NCI-H1436 (cell line): ENCODE measurements at regions not wholly inside any gene's neighbourhood (a gene's known extent, or its start where the extent isn't known, plus 50 kb on each side); places are given as distances from the start of the nearest gene placed in this dataset.
"Not testable (repeated sequence)": the region's sequence is repeated elsewhere in the genome, so short reads cannot be mapped to it uniquely, and the experiment has no call there.

Source experiments
- DNase-seq: peaks from one replicate; lab custom pipeline; 2025; lab: John Stamatoyannopoulos, UW

DNA sequence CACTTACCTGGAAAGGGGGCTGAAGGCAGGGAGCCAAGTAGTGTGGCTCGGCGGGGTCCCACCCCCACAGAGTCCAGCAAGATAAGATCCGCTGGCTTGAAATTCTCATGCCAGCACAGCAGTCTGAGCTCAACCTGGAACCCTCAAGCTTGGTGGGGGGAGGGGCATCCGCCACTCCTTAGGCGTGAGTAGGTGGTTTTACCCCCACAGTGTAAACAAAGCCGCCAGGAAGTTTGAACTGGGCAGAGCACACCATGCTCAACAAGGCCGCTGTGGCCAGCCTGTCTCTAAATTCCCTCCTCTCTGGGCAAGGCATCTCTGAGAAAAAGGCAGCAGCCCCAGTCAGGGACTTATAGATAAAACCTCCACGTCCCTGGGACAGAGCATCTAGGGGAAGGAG lies 156.3 kb downstream of the KBTBD8 start:
- no peak for DNase-seq

DNA sequence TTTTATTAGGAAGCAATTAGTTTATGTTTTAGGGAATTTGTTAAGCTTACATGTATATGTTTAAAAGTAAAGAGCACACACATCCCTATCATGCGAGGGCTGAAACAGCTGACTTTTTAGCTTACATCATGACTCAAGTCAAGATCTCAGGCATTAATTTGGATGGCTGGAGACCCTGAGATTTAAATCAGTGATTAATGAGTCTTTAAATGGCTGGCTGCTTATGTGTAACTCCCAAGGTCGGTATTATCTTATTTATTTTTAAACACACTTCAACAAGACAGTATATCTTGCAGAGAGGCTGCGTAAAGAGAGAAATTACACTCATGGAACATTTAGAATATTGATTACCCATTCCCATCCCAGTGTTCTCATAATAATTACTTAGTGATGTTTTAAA lies 169.4 kb downstream of the KBTBD8 start:
- DNase-seq: no peak

DNA sequence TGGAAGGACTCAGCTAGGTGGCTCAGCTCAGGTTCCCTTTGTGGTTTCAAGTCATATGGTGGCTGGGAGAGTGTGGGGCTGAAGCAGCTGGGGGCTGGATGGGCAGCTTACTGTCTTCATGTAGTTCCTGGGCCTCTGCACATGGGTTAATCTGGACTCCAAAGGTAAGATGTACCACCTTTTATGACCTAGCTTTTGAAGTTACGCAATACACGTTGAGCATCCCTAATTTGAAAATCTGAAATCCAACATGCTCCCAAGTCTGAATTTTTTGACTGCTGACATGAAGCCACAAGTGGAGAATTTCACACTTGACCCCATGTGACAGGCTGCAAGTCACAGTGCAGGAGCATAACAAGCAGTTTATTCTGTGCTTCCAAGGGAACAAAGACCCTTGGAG lies 173.7 kb downstream of the KBTBD8 start:
- DNase-seq: no peak

DNA sequence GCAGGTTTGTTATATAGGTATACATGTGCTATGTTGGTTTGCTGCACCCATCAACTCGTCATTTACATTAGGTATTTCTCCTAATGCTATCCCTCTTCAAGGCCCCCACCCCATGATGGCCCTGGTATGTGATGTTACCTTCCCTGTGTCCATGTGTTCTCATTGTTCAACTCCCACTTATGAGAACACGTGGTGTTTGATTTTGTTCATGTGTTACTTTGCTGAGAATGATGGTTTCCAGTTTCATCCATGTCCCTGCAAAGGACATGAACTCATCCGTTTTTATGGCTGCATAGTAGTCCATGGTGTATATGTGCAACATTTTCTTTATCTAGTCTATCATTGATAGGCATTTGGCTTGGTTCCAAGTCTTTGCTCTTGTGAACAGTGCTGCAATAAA lies 175.0 kb downstream of the KBTBD8 start:
- not testable (repeated sequence) for DNase-seq

DNA sequence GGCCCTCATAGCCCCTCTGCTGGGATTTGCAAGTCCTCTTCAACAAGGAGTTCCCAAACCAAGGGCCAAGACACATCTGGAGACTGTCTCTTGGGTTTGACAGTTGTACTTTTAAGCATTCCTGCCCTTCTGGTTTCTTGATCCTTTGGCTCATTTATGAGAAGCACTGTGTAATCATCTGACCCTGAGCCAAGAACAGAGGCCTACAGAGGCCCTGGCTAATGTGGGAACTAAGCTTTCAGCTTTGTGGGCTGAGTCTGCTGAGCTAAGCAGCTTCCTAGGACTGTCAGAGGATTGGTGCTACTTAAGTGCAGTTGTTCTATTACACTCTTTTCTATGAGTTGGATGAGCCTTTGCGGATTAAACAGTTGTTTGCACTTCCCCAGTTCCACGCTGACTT lies 178.3 kb downstream of the KBTBD8 start:
- DNase-seq: no peak

DNA sequence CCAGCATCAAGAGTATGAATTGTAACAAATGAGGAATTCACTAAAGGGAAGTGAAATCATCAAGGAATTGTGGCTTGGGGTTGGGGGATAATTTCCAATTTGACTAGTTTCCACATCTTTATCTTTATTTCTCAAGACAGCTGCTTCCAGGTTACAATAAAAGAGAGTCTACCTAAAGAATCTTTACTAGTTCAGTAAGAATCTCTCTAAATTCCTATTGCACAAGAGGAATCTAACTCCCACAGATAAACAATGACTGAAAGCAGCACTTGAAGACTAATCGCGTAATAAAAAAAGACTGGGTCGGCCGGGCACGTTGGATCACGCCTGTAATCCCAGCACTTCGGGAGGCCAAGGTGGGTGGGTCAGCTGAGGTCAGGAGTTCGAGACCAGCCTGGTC lies 194.4 kb downstream of the KBTBD8 start:
- DNase-seq: no peak

DNA sequence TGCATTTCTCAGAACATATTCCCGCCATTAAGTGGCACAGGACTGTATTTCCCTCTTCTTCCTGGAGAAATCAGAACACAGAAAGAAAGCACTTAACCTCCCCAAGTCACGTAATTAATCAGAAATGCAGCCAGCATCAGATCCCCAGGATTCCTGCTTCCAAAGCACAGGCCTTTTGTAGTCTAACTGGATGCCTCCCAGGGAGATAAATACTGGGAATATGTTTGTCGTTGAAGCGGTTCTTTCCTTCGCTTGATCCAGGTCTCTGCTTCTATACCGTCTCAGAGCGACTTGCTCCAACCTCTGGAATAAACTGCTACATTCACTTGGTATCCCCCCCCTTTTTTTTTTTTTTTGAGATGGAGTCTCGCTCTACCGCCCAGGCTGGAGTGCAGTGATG lies 198.6 kb downstream of the KBTBD8 start:
- DNase-seq: no peak

DNA sequence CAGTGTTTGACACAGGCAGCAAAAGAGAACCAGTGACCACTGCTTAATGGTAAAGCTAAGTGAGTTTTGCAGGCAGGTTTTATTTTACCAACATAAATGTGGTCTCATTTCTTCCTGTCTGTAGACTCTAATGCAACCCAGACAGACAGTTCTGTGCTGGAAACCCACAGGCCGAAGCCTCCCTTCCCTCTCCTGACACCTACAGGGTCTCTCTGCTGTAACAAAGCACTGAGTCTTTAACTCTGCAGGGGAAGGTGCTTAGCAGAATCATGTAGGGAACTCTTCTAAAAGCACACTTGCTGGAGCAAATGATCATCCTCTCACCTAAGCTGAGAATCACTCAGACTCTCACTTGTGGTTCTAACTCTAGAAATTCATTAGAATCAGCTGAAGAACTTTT lies 200.3 kb downstream of the KBTBD8 start:
- no peak for DNase-seq

DNA sequence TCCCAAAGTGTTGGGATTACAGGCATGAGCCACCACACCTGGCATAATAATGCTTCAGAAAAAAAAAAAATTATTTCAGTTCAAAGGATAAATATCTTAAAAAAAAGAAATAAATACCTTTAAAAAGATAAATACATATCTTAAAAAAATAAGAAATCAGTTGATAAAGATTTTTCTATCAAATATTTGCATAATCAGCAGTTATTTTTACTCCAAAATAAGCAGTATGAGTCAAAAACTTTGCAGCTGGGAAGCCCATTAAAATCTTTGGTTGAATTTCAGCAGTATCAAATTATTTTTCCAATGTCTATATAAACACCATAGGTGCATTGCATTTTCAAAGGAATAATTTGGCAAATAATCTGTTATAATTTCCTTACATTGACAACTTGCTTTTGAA lies 202.5 kb downstream of the KBTBD8 start:
- no peak for DNase-seq

DNA sequence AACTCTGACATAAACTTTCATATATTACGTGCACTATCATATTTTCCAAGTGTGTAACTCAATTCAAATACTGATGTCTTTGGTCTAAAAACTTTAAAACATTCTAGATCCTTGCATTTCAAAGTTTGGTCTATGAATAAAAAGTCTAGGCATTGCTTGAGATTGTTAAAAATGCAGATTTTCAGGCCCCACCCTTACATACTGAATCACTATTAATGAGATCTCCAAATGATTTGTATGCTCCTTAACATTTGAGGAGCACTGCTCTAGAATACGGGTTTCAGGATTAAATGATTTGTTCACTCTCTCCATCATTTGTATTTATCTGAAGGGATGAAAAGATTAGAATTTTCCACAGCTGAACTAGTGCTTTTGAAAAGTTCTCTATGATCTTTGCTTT lies 202.9 kb downstream of the KBTBD8 start:
- DNase-seq: no peak

DNA sequence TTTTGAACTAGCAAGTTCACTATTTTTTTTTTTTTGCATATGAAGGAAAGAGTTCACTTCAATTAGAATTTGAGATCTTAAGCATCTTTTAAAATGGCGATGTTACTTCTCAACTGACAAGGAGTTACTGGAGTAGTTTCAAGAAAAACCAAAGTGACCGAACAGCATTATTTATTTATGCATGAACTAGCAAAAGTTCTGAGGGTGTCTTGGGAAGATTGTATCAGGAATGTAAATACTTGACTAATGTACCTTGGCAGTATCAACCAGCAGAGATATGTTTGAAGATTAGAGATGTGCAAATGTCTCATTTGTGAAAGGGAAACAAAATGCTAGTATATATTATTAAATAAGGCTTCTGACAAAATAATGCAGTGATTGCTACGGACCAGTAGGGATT lies 203.9 kb downstream of the KBTBD8 start:
- no peak for DNase-seq

DNA sequence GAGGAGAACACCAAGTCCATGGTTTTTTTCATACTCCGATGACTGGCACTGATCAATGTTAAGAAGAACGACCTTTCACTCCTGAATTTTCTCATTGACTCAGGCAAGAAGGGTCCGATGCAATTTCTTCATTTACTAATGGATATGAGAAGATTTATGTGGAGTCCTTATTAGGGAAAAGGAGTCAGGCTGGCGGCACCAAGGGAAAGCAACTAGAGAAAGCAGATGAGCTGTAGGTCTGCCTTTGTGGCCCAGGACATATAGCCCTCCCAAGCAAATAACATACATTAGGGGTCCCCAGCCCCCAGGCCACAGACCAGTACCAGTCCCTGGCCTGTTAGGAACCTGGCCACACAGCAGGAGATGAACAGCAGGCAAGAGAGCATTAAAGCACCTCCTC lies 206.8 kb downstream of the KBTBD8 start:
- no peak for DNase-seq

DNA sequence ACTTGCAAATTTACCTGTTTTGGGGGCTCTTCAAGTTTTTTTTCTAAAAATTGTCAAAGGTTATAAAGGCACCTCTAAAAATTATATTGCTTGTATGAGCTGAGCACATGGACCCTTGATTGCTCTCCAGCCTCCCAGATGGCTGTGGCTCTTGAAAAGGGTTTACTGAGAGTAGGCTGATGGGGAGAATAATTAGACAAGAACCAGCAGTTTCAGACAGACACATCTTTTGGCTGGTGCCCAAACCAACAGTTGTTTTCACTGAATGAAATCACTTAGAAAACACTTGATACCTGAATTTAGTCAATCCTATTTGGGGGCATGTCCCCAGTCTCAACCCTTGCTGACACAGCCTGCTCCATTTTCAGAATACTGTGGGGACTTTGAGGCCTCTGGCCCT lies 217.6 kb downstream of the KBTBD8 start:
- DNase-seq: peak; percentile 27

DNA sequence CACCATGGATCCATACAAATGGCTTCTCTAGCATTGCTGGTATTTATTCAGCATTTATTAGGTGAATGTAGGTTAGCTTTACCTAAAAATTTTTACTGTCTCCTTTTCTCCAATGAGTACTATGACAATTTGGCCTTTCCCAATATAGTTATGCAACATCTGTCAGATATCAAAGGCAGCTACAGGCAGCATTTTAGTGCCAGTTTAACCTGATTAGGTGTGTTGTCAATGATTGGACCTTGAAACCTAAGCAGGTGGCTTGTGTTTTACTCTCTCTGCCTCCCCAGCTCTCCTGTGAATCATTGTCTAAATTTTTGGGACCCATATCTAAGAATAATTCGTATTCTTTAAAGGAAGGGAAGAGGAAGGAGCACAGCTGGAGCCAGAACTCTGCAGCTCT lies 228.9 kb downstream of the KBTBD8 start:
- DNase-seq: no peak

DNA sequence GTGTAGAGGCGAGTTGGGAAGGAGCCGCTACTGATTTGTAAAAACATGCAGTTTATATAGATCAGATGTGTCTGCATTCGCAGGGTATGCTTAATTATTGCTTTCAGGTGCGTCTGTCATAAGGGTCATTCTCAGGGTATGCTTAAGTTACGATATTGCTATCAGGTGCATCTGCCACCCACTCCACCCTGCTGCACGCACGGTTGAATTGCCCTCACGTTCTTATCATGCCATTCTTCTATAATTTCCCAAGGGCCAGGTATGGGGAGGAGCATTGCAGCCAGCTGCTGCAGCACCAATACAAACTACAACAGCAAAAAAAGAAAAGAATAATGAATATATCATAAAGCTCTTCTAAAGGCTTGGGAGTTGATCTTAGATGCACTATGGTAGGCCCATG lies 230.0 kb downstream of the KBTBD8 start:
- DNase-seq: no peak

DNA sequence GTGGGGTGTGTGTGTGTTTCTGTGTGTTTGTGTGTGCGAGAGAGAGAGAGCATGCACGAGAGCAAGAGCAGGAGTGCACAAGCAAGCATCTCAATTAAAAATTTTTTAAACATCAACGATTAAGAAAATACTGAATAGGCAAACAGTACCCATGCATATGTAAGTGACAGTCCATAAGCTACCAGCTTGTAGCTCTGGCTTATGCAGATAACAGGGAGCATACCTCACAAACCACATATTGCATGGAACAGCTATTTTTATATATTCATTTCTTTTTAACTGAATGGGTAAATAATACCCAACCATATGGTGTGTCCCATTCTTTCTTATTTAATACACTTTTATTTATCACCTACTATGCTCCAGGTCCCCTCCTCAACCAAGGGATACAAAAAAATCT lies 234.5 kb downstream of the KBTBD8 start:
- DNase-seq: no peak

DNA sequence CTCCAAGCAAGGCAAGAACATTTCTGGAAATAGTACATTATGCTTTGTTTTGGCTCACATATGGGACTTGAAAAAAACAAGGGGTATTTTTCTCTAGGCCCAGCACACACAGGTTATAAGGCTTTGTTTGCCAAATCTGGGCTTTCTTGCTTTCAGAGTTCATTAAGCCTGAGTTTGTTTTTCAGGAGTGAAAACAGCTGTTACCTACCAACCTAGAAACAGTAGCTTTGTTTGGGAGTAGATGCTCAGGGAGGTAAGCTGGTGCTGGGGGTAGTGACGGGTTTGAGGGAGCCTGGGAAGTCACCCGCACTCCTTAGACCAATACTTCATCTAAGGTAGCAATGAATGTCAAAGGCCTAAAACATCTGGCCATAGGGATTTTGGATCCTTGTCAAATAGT lies 241.2 kb downstream of the KBTBD8 start:
- DNase-seq: no peak

DNA sequence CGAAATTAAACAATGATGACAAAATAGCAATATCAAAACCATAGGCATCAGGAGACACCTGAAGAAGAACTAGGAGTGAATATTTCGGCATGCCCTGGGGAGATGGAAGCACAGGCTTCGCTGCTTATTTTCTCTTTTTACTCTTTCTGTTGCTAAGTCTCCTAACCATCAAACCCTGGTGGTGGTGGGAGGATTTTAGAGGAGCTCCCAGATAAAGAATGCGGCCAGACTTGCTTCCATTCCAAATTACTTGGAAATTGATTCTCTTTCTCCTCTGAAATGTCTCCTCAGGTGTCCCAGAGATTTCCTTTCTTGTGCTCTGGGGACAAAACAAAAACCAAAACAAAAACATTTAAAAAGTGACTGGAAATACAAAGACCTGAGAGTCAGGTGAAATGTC lies 243.0 kb downstream of the KBTBD8 start:
- no peak for DNase-seq

DNA sequence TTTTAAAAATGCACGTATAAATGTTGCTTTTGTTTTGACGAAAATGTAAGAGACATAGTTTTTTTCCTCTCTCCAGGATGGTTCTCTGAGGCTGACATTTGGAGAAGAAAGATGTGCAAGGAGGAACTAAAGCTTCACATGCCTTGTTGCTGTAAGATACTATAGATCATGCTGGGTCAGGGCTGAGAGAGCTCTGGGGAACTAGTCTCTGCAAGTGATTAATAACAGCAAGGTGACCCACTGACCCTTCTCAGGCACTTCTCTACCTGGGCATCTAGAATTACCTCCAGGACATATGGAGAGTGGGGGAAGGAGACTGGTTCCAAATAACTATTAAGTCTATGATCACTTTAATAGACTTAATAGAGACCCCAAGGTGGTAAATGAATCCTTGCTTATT lies 246.0 kb downstream of the KBTBD8 start:
- no peak for DNase-seq

DNA sequence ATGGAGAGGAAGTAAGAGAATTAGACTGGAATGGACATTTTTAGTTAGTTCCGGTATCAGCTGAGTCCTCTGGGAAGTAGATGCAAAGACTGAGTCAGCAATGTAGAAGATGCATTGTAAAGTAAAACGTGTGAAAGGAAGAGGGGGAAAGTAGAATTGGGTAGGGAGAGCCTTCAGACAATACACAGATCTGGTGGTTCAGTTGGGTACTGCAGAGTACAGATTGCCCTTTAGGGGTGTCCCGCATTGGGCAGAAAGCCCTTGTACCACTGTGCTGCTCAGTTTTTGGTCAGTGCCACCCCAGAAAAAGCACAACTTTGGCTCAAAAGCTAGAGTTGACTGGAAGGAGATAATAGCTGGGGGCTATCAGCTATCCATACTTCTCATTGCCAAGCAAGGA lies 247.4 kb downstream of the KBTBD8 start:
- DNase-seq: no peak

DNA sequence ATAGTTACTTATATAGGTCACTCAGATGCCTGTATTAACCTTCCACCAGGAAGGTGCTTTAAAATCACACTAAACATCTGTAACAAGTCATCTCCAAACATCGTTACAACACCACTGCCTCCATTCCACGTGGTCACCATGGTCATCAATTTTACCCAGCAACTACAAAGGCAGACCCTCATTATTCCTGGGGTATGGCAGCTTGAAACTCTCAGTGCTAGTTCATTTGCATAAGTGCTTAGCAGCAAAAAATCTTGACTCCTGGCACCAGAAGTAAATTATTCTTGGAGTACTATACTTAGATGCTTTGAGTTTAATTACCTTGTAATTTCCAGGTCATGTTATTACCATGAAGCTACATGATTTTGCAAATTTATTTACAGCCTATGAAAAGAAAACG lies 250.6 kb downstream of the KBTBD8 start:
- no peak for DNase-seq

DNA sequence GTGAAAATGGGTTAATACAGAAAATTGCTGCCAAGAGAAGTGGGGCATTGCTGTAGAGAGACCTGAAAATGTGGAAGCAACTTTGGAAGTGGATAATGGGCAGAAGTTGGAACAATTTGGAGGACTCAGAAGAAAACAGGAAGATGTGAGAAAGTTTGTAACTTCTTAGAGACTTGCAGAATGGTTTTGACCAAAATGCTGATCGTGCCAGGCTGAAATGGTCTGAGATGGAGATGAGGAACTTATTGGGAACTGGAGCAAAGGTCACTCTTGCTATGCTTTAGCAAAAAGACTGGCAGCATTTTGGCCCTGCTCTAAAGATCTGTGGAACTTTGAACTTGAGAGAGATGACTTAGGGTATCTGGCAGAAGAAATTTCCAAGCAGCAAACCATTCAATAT lies 254.8 kb downstream of the KBTBD8 start:
- not testable (repeated sequence) for DNase-seq

DNA sequence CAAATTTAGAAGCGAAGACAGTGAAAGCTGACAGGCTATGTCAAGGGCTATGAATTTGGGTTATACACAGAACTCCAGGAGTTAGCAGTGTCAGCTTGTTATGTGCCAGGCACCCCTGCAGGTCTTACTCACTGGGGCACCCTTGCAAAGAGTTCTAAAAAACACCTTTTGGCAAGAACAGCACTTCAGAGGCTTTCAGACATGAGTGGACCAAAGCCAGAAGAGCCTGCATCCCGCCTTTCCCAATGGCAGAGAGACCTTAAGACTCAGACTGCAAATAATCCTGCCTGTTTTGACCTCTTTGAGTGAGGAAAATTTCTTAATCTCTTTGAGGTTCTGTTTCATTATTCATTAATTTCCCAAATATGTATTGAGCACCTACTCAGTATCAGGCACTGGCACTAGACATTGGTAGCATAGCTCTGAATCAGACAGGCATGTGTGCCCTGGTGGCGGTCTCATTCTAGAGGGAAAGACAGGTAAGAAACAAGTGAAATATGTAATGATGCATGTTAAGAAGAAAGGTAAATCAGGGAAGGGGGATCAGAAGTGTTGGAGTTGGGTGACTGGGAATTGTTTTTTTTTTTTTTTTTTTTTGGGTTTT lies 280.0 kb downstream of the KBTBD8 start:
- DNase-seq: no peak

DNA sequence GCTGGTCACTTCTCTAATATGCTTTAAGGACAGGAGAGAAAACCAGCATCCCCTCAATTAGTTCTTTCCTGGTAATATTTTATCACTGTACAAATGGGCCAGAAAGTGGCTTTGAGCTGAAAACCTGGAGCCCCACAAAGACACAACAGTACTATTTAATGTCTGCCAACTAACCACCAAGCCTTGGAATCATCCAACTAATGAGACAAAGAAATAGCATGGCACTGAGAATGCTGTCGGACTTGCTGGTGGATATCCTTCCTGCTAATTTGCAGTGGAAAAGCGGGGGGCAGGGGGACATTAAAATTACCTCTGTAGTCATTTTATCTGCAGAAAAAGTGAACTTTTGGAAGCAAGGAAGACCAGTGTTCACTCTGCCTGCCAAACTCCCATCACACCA lies 288.5 kb downstream of the KBTBD8 start:
- no peak for DNase-seq
